ENCODE measurements at regions not wholly inside any gene's neighbourhood (a gene's known extent, or its start where the extent isn't known, plus 50 kb on each side); places are given as distances from the start of the nearest gene placed in this dataset.

- H3K9me3 ChIP-seq, result no peaks in the 10 kb centered on the region
- CTCF ChIA-PET, result no interaction called here
- TF ChIP-seq MAZ (IDR thresholded peaks at IDR 0.05; ENCODE audit: borderline replicate concordance, low read depth, low read length) (no peak), CHD4 (IDR thresholded peaks at IDR 0.05; ENCODE audit: borderline replicate concordance) (no peak), POLR2AphosphoS2 (conservative IDR thresholded peaks at IDR 0.05; ENCODE audit: low read length) (no peak), ZNF302 (CRISPR knock-in tag; IDR thresholded peaks at IDR 0.05) (no peak), RFX5 (IDR thresholded peaks at IDR 0.05) (no peak), PHF8 (IDR thresholded peaks at IDR 0.05; ENCODE audit: borderline replicate concordance, low read depth) (no peak), CEBPB (IDR thresholded peaks at IDR 0.05) (no peak)
- TF ChIP-seq, protein P1, sequence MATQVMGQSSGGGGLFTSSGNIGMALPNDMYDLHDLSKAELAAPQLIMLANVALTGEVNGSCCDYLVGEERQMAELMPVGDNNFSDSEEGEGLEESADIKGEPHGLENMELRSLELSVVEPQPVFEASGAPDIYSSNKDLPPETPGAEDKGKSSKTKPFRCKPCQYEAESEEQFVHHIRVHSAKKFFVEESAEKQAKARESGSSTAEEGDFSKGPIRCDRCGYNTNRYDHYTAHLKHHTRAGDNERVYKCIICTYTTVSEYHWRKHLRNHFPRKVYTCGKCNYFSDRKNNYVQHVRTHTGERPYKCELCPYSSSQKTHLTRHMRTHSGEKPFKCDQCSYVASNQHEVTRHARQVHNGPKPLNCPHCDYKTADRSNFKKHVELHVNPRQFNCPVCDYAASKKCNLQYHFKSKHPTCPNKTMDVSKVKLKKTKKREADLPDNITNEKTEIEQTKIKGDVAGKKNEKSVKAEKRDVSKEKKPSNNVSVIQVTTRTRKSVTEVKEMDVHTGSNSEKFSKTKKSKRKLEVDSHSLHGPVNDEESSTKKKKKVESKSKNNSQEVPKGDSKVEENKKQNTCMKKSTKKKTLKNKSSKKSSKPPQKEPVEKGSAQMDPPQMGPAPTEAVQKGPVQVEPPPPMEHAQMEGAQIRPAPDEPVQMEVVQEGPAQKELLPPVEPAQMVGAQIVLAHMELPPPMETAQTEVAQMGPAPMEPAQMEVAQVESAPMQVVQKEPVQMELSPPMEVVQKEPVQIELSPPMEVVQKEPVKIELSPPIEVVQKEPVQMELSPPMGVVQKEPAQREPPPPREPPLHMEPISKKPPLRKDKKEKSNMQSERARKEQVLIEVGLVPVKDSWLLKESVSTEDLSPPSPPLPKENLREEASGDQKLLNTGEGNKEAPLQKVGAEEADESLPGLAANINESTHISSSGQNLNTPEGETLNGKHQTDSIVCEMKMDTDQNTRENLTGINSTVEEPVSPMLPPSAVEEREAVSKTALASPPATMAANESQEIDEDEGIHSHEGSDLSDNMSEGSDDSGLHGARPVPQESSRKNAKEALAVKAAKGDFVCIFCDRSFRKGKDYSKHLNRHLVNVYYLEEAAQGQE (IDR thresholded peaks at IDR 0.05), result no peak
- no peak overlapping the region for H3K4me2 ChIP-seq
- ATAC-seq (no peak), DNase-seq (ENCODE audit: low read depth in 1 of 2, low spot score in 1 of 2) (no peak), FAIRE-seq (no peak)
- POLR2A ChIA-PET, result no interaction called here
- H3K27ac ChIP-seq, result no peak overlapping the region
- WGBS (ENCODE audit: missing lambda C conversion rate), result 83% methylated on average over 1 of the region's 12 CpGs
- no peak overlapping the region for H3K4me3 ChIP-seq
- no peaks in the 10 kb centered on the region for H3K4me1 ChIP-seq
Observed at GRCh38 chr15:26125664-26126063, 262.5 kb upstream of the ATP10A start.

GRCh38 chr15:26119322-26119721, 256.2 kb upstream of the ATP10A start:
- no peak for DNase-seq (ENCODE audit: low read depth in 1 of 2, low spot score in 1 of 2)
- POLR2A ChIA-PET, result no interaction called here
- 62% methylated on average over 6 of the region's 6 CpGs for WGBS (ENCODE audit: missing lambda C conversion rate)
- no peak for TF ChIP-seq NR3C1 (IDR thresholded peaks at IDR 0.05)
- TF ChIP-seq CHD2 (IDR thresholded peaks at IDR 0.05; ENCODE audit: low read length, partially characterized antibody), result no peak
- TF ChIP-seq ZFP36 (IDR thresholded peaks at IDR 0.05; ENCODE audit: borderline replicate concordance, partially characterized antibody), result no peak
- TF ChIP-seq, protein P2, sequence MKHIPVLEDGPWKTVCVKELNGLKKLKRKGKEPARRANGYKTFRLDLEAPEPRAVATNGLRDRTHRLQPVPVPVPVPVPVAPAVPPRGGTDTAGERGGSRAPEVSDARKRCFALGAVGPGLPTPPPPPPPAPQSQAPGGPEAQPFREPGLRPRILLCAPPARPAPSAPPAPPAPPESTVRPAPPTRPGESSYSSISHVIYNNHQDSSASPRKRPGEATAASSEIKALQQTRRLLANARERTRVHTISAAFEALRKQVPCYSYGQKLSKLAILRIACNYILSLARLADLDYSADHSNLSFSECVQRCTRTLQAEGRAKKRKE (CRISPR knock-in tag; IDR thresholded peaks at IDR 0.05; ENCODE audit: low read depth), result no peak
- TF ChIP-seq, protein P3, sequence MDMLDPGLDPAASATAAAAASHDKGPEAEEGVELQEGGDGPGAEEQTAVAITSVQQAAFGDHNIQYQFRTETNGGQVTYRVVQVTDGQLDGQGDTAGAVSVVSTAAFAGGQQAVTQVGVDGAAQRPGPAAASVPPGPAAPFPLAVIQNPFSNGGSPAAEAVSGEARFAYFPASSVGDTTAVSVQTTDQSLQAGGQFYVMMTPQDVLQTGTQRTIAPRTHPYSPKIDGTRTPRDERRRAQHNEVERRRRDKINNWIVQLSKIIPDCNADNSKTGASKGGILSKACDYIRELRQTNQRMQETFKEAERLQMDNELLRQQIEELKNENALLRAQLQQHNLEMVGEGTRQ (IDR thresholded peaks at IDR 0.05), result no peak
- TF ChIP-seq NFE2L2 (conservative IDR thresholded peaks at IDR 0.05; ENCODE audit: low read length), result no peak
- TF ChIP-seq GATA3 (IDR thresholded peaks at IDR 0.05; ENCODE audit: borderline replicate concordance), result no peak
- no peak for TF ChIP-seq ZSCAN20 (CRISPR knock-in tag; IDR thresholded peaks at IDR 0.05)
- no peak for TF ChIP-seq CHD4 (IDR thresholded peaks at IDR 0.05; ENCODE audit: borderline replicate concordance)
- H3K4me3 ChIP-seq, result no peak overlapping the region
- no peaks in the 10 kb centered on the region for H3K4me1 ChIP-seq
- H3K4me2 ChIP-seq, result no peak overlapping the region
- H3K9me3 ChIP-seq, result no peaks in the 10 kb centered on the region
- no peak for FAIRE-seq
- CTCF ChIA-PET, result no interaction called here
- H3K27ac ChIP-seq, result no peak overlapping the region
- ATAC-seq, result no peak

DNA sequence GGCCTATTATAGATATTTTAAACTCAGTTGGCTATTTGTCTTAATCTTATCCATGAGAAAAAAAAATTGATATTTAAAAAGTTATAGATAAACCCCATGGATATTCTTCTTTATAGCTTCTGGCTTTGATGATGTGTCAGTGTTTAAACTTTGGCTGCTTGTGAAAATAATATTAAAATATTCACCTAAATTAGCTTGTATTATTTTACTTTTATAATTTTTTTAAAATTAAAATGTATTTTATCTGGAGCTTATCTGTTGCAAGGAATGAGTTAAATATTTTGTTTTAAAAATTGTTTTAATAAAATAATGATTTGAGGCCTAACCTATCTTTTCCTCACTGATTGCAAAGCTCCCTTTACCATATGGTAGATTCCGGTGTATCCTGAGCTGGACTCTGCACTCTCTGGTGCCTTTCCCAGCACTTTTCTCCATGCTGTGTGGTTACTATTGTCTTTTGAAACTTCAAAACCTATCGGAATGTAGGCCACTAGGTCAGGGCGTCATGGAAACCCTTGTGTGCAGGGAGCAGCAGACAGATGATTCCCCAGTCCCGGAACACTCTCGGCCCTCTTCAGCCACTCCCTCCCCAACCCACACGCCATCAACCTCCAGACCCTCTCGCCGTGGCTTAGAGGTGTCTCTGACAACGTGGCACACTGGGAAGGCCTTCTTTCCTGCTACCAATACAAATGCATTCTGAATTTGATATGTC, 252.3 kb upstream of the ATP10A start:
- H3K9me3 ChIP-seq, result no peaks in the 10 kb centered on the region
- DNase-seq (ENCODE audit: low read depth in 1 of 2, low spot score in 1 of 2), result no peak
- no peaks in the 10 kb centered on the region for H3K4me1 ChIP-seq
- ATAC-seq, result no peak
- H3K4me2 ChIP-seq, result no peak overlapping the region
- 52% methylated on average over 9 of the region's 9 CpGs for WGBS (ENCODE audit: missing lambda C conversion rate)
- ChIA-PET CTCF (no interaction called here), POLR2A (no interaction called here)
- H3K27ac ChIP-seq, result no peak overlapping the region
- no peak for FAIRE-seq
- TF ChIP-seq HOXB13 (CRISPR knock-in tag; IDR thresholded peaks at IDR 0.05; ENCODE audit: low read depth), result no peak
- no peak for TF ChIP-seq TFCP2L1 (CRISPR knock-in tag; IDR thresholded peaks at IDR 0.05)
- no peak for TF ChIP-seq EHF (CRISPR knock-in tag; IDR thresholded peaks at IDR 0.05)
- TF ChIP-seq ZFP36 (IDR thresholded peaks at IDR 0.05; ENCODE audit: borderline replicate concordance, partially characterized antibody), result no peak
- TF ChIP-seq ZNF302 (CRISPR knock-in tag; IDR thresholded peaks at IDR 0.05), result no peak
- TF ChIP-seq, protein P4, sequence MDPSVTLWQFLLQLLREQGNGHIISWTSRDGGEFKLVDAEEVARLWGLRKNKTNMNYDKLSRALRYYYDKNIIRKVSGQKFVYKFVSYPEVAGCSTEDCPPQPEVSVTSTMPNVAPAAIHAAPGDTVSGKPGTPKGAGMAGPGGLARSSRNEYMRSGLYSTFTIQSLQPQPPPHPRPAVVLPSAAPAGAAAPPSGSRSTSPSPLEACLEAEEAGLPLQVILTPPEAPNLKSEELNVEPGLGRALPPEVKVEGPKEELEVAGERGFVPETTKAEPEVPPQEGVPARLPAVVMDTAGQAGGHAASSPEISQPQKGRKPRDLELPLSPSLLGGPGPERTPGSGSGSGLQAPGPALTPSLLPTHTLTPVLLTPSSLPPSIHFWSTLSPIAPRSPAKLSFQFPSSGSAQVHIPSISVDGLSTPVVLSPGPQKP (IDR thresholded peaks at IDR 0.05; ENCODE audit: low read depth, low read length), result no peak
- no peak overlapping the region for H3K4me3 ChIP-seq

Measured in A549 (cell line).